GM13976 (cell line): ENCODE measurements at regions not wholly inside any gene's neighbourhood (a gene's known extent, or its start where the extent isn't known, plus 50 kb on each side); places are given as distances from the start of the nearest gene placed in this dataset.

Experiments
- DNase-seq: peaks from one replicate; pipeline ENCODE4 v3.0.0; 2012; ENCODE audit warnings: low spot score
- CTCF ChIP-seq: IDR thresholded peaks from 2 replicates; pipeline ENCODE4 v1.5.1; 2012; ENCODE audit warnings: borderline replicate concordance, mild to moderate bottlenecking; ENCODE audit not compliant: insufficient read depth; ENCODE audit errors: extremely low read depth, missing control alignments, control extremely low read depth
- in situ Hi-C: fragments of 300-500 bp; cut with MboI; formaldehyde crosslinking; loops from one replicate; pipeline ENCODE4 v1.12.0; 2022; ENCODE audit warnings: low sequenced_read_pairs, mixed read lengths, inconsistent platforms; ENCODE audit not compliant: unreplicated experiment

GRCh38 chr7:142345811-142346210 lies 88.0 kb upstream of the PRSS58 start:
- no peak for TF ChIP-seq CTCF
- in situ Hi-C loops = no loop called here
- DNase-seq = no peak

GRCh38 chr7:142338633-142339501 lies 81.0 kb upstream of the PRSS58 start:
- TF ChIP-seq CTCF = no peak
- DNase-seq = no peak
- in situ Hi-C loops = no loop called here

GRCh38 chr7:142337054-142338001 lies 79.5 kb upstream of the PRSS58 start:
- in situ Hi-C loops = no loop called here
- no peak for TF ChIP-seq CTCF
- no peak for DNase-seq

GRCh38 chr7:142334806-142335205 lies 76.9 kb upstream of the PRSS58 start:
- TF ChIP-seq CTCF = no peak
- in situ Hi-C loops = no loop called here
- no peak for DNase-seq

- in situ Hi-C loops = no loop called here
- no peak for DNase-seq
- no peak for TF ChIP-seq CTCF
Measured at GRCh38 chr7:142334236-142334635, 76.4 kb upstream of the PRSS58 start.

- in situ Hi-C loops = no loop called here
- TF ChIP-seq CTCF = no peak
- no peak for DNase-seq
Measured at GRCh38 chr7:142332421-142332820, 74.6 kb upstream of the PRSS58 start.
